ENCODE measurements at regions not wholly inside any gene's neighbourhood (a gene's known extent, or its start where the extent isn't known, plus 50 kb on each side); places are given as distances from the start of the nearest gene placed in this dataset.
A peak's percentile ranks its signal among the peaks of the same experiment; 100 is the strongest.

DNA sequence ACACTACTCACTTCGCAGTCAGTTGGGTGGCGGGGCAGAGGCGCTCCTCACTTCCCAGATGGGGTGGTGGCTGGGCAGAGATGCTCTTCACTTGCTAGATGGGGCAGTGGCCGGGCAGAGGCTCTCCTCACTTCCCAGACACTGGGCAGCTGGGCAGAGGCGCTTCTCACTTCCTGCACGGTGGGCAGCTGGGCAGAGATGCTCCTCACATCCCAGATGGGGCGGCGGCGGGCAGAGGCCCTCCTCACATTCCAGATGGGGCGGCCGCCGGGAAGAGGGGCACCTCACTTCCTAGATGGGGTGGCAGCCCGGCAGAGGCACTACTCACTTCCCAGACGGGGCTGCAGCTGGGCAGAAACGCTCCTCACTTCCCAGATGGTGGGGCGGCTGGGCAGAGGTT is 199.8 kb downstream of the RTL9 start:
- no peak for DNase-seq
- Mint-ChIP-seq H3K4me3 (no peak overlapping the region), H3K4me1 (no peaks in the 10 kb centered on the region), H3K9me3 (peaks cover 55% of the 10 kb centered on the region), H3K27ac (no peak overlapping the region), H3K36me3 (ENCODE audit: low read depth) (peaks cover 5% of the 10 kb centered on the region), H3K27me3 (ENCODE audit: low read depth, poor library complexity) (no peaks in the 10 kb centered on the region)
- TF ChIP-seq, protein P1, sequence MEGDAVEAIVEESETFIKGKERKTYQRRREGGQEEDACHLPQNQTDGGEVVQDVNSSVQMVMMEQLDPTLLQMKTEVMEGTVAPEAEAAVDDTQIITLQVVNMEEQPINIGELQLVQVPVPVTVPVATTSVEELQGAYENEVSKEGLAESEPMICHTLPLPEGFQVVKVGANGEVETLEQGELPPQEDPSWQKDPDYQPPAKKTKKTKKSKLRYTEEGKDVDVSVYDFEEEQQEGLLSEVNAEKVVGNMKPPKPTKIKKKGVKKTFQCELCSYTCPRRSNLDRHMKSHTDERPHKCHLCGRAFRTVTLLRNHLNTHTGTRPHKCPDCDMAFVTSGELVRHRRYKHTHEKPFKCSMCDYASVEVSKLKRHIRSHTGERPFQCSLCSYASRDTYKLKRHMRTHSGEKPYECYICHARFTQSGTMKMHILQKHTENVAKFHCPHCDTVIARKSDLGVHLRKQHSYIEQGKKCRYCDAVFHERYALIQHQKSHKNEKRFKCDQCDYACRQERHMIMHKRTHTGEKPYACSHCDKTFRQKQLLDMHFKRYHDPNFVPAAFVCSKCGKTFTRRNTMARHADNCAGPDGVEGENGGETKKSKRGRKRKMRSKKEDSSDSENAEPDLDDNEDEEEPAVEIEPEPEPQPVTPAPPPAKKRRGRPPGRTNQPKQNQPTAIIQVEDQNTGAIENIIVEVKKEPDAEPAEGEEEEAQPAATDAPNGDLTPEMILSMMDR (IDR thresholded peaks at IDR 0.05): no peak

GRCh38 chrX:110561034-110561433 is 202.4 kb downstream of the RTL9 start:
- H3K9me3 Mint-ChIP-seq: peaks cover 51% of the 10 kb centered on the region
- peaks cover 9% of the 10 kb centered on the region for H3K36me3 Mint-ChIP-seq (ENCODE audit: low read depth)
- H3K27me3 Mint-ChIP-seq (ENCODE audit: low read depth, poor library complexity): no peaks in the 10 kb centered on the region
- H3K27ac Mint-ChIP-seq: no peak overlapping the region
- H3K4me3 Mint-ChIP-seq: no peak overlapping the region
- no peaks in the 10 kb centered on the region for H3K4me1 Mint-ChIP-seq
- TF ChIP-seq, protein P1 (IDR thresholded peaks at IDR 0.05): no peak
- no peak for DNase-seq

DNA sequence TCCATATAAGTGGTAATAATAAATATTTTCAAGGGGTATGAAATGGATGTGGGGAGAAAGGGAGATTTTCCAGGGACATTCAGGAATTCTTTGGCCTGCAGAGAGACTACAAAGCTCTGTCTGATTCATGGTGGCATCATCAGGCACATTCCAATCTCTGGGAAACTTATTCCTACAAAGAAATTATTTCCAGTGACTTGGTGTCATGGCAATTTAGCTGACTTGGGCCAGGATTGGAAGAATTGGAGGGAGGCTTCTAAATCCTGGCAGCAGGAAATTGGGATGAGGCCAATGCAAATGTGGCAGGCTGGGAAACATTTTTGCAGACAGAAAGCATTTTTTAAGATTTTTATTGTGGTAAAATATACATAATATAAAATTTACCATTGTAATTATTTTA is 204.6 kb downstream of the RTL9 start:
- no peaks in the 10 kb centered on the region for H3K27me3 Mint-ChIP-seq (ENCODE audit: low read depth, poor library complexity)
- H3K4me1 Mint-ChIP-seq: peaks cover under 1% of the 10 kb centered on the region
- H3K27ac Mint-ChIP-seq: no peak overlapping the region
- no peak for DNase-seq
- peaks cover 47% of the 10 kb centered on the region for H3K9me3 Mint-ChIP-seq
- H3K36me3 Mint-ChIP-seq (ENCODE audit: low read depth): peaks cover 9% of the 10 kb centered on the region
- H3K4me3 Mint-ChIP-seq: no peak overlapping the region
- TF ChIP-seq, protein P1 (IDR thresholded peaks at IDR 0.05): no peak

DNA sequence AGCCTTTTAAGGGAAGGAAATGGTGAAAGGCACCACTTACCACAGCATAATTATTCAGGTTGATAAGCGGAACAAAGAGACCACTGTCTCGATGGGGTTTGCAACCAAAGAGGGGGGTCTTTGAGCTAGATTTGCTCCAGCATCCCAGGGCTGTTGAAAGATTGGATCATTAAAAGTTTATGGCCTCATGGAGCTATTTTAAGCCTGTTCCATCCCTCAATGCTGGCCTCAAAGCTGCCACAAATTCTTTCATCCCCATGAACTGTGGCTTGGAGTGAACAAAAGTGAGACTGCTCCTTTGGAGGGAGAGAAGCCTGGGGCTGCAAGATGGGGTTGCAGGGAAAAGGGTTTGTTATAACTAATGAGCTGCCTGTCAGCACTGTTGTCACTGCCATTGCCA is 209.8 kb downstream of the RTL9 start:
- no peaks in the 10 kb centered on the region for H3K27me3 Mint-ChIP-seq (ENCODE audit: low read depth, poor library complexity)
- peaks cover 24% of the 10 kb centered on the region for H3K9me3 Mint-ChIP-seq
- peaks cover 4% of the 10 kb centered on the region for H3K36me3 Mint-ChIP-seq (ENCODE audit: low read depth)
- DNase-seq: no peak
- H3K27ac Mint-ChIP-seq: peak overlapping the region; percentile 45
- H3K4me1 Mint-ChIP-seq: peaks cover 22% of the 10 kb centered on the region
- TF ChIP-seq, protein P1 (IDR thresholded peaks at IDR 0.05): no peak
- no peak overlapping the region for H3K4me3 Mint-ChIP-seq

GRCh38 chrX:110569506-110569905 is 210.9 kb downstream of the RTL9 start:
- Mint-ChIP-seq H3K4me1 (peaks cover 25% of the 10 kb centered on the region), H3K27ac (peak overlapping the region; percentile 84), H3K36me3 (ENCODE audit: low read depth) (peaks cover 4% of the 10 kb centered on the region), H3K27me3 (ENCODE audit: low read depth, poor library complexity) (no peaks in the 10 kb centered on the region), H3K9me3 (peaks cover 20% of the 10 kb centered on the region), H3K4me3 (no peak overlapping the region)
- DNase-seq: no peak
- TF ChIP-seq, protein P1 (IDR thresholded peaks at IDR 0.05): no peak

DNA sequence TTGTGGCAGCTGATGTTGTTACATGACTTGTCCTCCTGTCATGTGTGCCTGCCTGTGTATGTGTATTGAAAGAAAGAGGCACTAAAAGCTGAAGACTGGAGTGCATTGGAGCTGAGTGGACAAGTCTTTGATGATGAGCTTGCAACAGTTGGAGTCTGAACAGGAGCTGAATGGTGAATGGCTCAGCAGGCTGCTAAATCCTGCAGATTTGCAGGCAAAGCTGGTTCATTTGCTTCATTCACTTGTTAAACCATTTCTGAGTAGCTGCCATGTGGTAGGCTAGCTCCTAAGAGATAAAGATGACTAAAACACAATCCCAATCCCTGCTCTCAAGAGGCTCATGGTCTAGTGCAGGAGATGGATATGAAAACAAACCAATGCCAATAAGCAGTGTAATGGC is 217.3 kb downstream of the CHRDL1 start:
- Mint-ChIP-seq H3K27me3 (ENCODE audit: low read depth, poor library complexity) (no peaks in the 10 kb centered on the region), H3K4me3 (no peak overlapping the region), H3K9me3 (peaks cover 23% of the 10 kb centered on the region), H3K36me3 (ENCODE audit: low read depth) (peaks cover 6% of the 10 kb centered on the region), H3K27ac (no peak overlapping the region), H3K4me1 (peaks cover 16% of the 10 kb centered on the region)
- TF ChIP-seq, protein P1 (IDR thresholded peaks at IDR 0.05): no peak
- no peak for DNase-seq
